ENCODE measurements at regions not wholly inside any gene's neighbourhood (a gene's known extent, or its start where the extent isn't known, plus 50 kb on each side); places are given as distances from the start of the nearest gene placed in this dataset.

DNA sequence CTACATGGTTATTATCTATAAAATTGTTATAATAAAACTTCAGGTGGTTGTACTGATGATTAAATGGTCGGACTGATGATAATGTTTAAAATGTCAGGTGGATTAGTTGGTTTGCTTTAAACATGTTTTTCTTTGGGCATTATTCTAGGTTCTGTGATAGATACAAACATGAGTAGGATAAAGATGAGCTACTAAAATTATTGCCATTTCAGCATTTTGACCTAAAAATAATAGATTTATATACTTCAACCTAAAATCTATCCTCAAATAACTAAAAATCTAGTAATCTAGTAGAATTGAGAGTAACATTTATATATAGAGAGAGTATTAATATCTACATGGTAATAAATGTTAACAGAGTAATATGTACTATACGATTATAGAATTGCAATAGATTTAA lies 241.7 kb upstream of the CDH8 start:
- Histone ChIP-seq H3K27ac (ENCODE audit: low read length) (no peak overlapping the region), H3K9me3 (replicated peaks; ENCODE audit: insufficient read depth, low read length) (no peaks in the 10 kb centered on the region), H4K20me1 (ENCODE audit: insufficient read depth, low read length) (no peaks in the 10 kb centered on the region), H3F3A (ENCODE audit: insufficient read depth, low read length) (no peaks in the 10 kb centered on the region), H3K36me3 (replicated peaks; ENCODE audit: insufficient read depth, low read length) (no peaks in the 10 kb centered on the region), H3K79me2 (ENCODE audit: low read length) (no peaks in the 10 kb centered on the region), H3K9me2 (replicated peaks; ENCODE audit: insufficient read depth, low read length) (no peaks in the 10 kb centered on the region), H2AFZ (ENCODE audit: low read length) (no peak overlapping the region), H3K4me2 (ENCODE audit: low read depth, low read length) (no peak overlapping the region), H3K27me3 (replicated peaks; ENCODE audit: insufficient read depth, low read length) (no peaks in the 10 kb centered on the region), H3K4me3 (ENCODE audit: low read length) (no peak overlapping the region), H3K9ac (ENCODE audit: low read length) (no peak overlapping the region), H3K4me1 (ENCODE audit: low read length) (no peaks in the 10 kb centered on the region)
- TF ChIP-seq EZH2 (optimal IDR thresholded peaks at IDR 0.05; ENCODE audit: low read depth, low read length) (no peak), EZH2phosphoT487 (IDR thresholded peaks at IDR 0.05; ENCODE audit: low read length) (no peak)
- TF ChIP-seq, protein P1, sequence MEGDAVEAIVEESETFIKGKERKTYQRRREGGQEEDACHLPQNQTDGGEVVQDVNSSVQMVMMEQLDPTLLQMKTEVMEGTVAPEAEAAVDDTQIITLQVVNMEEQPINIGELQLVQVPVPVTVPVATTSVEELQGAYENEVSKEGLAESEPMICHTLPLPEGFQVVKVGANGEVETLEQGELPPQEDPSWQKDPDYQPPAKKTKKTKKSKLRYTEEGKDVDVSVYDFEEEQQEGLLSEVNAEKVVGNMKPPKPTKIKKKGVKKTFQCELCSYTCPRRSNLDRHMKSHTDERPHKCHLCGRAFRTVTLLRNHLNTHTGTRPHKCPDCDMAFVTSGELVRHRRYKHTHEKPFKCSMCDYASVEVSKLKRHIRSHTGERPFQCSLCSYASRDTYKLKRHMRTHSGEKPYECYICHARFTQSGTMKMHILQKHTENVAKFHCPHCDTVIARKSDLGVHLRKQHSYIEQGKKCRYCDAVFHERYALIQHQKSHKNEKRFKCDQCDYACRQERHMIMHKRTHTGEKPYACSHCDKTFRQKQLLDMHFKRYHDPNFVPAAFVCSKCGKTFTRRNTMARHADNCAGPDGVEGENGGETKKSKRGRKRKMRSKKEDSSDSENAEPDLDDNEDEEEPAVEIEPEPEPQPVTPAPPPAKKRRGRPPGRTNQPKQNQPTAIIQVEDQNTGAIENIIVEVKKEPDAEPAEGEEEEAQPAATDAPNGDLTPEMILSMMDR (IDR thresholded peaks at IDR 0.05; ENCODE audit: low read length), result no peak
- no peak for DNase-seq

DNA sequence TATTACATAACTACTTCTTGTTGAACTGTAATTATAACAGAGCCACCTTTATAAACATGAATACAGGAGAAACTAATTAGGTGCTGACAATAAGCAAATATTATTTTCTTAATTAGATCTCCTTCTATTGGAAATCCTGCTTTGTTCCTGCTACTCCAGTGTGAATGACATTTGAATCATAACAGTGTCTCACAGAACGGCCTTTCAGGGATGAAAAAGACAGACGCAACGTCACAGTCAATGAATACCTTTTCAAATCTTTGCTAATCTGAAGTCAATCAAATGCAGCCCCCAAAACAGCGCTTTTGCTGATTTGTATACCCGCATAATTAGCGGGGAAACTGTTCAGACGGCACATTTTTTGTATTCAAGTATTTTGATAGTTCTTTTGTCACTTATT lies 240.4 kb upstream of the CDH8 start:
- H3K27ac ChIP-seq (ENCODE audit: low read length), result no peak overlapping the region
- H3K9me2 ChIP-seq (replicated peaks; ENCODE audit: insufficient read depth, low read length), result no peaks in the 10 kb centered on the region
- H2AFZ ChIP-seq (ENCODE audit: low read length), result no peak overlapping the region
- DNase-seq, result no peak
- H3K4me2 ChIP-seq (ENCODE audit: low read depth, low read length), result no peak overlapping the region
- no peaks in the 10 kb centered on the region for H3K9me3 ChIP-seq (replicated peaks; ENCODE audit: insufficient read depth, low read length)
- H3K36me3 ChIP-seq (replicated peaks; ENCODE audit: insufficient read depth, low read length), result no peaks in the 10 kb centered on the region
- H3K4me3 ChIP-seq (ENCODE audit: low read length), result no peak overlapping the region
- no peaks in the 10 kb centered on the region for H3F3A ChIP-seq (ENCODE audit: insufficient read depth, low read length)
- TF ChIP-seq EZH2 (optimal IDR thresholded peaks at IDR 0.05; ENCODE audit: low read depth, low read length) (no peak), EZH2phosphoT487 (IDR thresholded peaks at IDR 0.05; ENCODE audit: low read length) (no peak)
- TF ChIP-seq, protein P1 (IDR thresholded peaks at IDR 0.05; ENCODE audit: low read length), result no peak
- no peaks in the 10 kb centered on the region for H3K4me1 ChIP-seq (ENCODE audit: low read length)
- H3K9ac ChIP-seq (ENCODE audit: low read length), result no peak overlapping the region
- no peaks in the 10 kb centered on the region for H3K79me2 ChIP-seq (ENCODE audit: low read length)
- no peaks in the 10 kb centered on the region for H3K27me3 ChIP-seq (replicated peaks; ENCODE audit: insufficient read depth, low read length)
- H4K20me1 ChIP-seq (ENCODE audit: insufficient read depth, low read length), result no peaks in the 10 kb centered on the region

DNA sequence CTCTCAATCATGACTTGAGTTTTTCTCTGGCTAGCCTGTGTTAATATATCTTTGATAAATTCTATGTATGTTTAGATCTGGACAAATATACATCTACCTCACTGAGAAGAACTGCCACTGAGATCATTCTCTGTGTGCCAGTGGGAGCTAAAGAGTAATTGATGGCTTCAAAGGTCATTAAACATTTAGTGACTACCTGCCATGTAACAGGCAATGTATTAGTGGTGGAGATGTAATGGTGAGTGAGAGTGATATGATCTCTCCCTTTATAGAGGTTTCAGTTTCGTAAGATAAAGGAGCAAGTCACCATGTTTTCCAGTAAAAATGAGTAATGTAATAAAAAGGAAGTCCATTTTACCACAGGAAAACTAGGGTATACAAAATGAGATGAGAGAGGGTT lies 235.8 kb upstream of the CDH8 start:
- TF ChIP-seq, protein P1 (IDR thresholded peaks at IDR 0.05; ENCODE audit: low read length), result no peak
- TF ChIP-seq EZH2phosphoT487 (IDR thresholded peaks at IDR 0.05; ENCODE audit: low read length) (no peak), EZH2 (optimal IDR thresholded peaks at IDR 0.05; ENCODE audit: low read depth, low read length) (no peak)
- Histone ChIP-seq H3K9ac (ENCODE audit: low read length) (no peak overlapping the region), H3K79me2 (ENCODE audit: low read length) (no peaks in the 10 kb centered on the region), H3K27ac (ENCODE audit: low read length) (no peak overlapping the region), H3K27me3 (replicated peaks; ENCODE audit: insufficient read depth, low read length) (no peaks in the 10 kb centered on the region), H3K4me1 (ENCODE audit: low read length) (no peaks in the 10 kb centered on the region), H3K4me3 (ENCODE audit: low read length) (no peak overlapping the region), H2AFZ (ENCODE audit: low read length) (no peak overlapping the region), H3K9me3 (replicated peaks; ENCODE audit: insufficient read depth, low read length) (no peaks in the 10 kb centered on the region), H3K9me2 (replicated peaks; ENCODE audit: insufficient read depth, low read length) (no peaks in the 10 kb centered on the region), H3K4me2 (ENCODE audit: low read depth, low read length) (no peak overlapping the region), H3K36me3 (replicated peaks; ENCODE audit: insufficient read depth, low read length) (no peaks in the 10 kb centered on the region), H3F3A (ENCODE audit: insufficient read depth, low read length) (no peaks in the 10 kb centered on the region), H4K20me1 (ENCODE audit: insufficient read depth, low read length) (no peaks in the 10 kb centered on the region)
- DNase-seq, result no peak
